Neutrophil (primary cell): ENCODE measurements at regions not wholly inside any gene's neighbourhood (a gene's known extent, or its start where the extent isn't known, plus 50 kb on each side); places are given as distances from the start of the nearest gene placed in this dataset.

ENCODE experiments used
- H3K27ac ChIP-seq: fragments of 200-600 bp; sonication (generic); 2 replicates; pipeline ENCODE4 v1.5.1; 2016; ENCODE audit warnings: mild to moderate bottlenecking, moderate library complexity
- H3K27me3 ChIP-seq: fragments of 200-600 bp; sonication (generic); 2 replicates; pipeline ENCODE4 v1.6.0; 2016; ENCODE audit warnings: mild to moderate bottlenecking
- H3K36me3 ChIP-seq: fragments of 200-600 bp; sonication (generic); 2 replicates; pipeline ENCODE4 v1.5.1; 2017
- H3K4me1 ChIP-seq, 2 experiments: fragments of 200-600 bp in 1 of 2; sonication (generic) in 1 of 2; 1 replicate in 1 of 2; 2 replicates in 1 of 2; pipeline versions ENCODE4 v1.5.1 to v1.6.1; 2013 to 2016; ENCODE audit warnings: low read depth in 1 of 2, low read length in 1 of 2, mild to moderate bottlenecking in 1 of 2, moderate library complexity in 1 of 2; ENCODE audit not compliant: control insufficient read depth in 1 of 2, insufficient read depth in 1 of 2
- H3K4me3 ChIP-seq, 2 experiments: fragments of 200-600 bp in 1 of 2; sonication (generic) in 1 of 2; 1 replicate in 1 of 2; 2 replicates in 1 of 2; pipeline ENCODE4 v1.5.1; 2013 to 2016; ENCODE audit warnings: low read depth in 1 of 2, low read length in 1 of 2, mild to moderate bottlenecking in 1 of 2, moderate library complexity in 1 of 2
- H3K9me3 ChIP-seq: fragments of 200-600 bp; sonication (generic); 2 replicates; pipeline ENCODE4 v1.5.1; 2016
- CTCF ChIP-seq: fragments of 200-600 bp; sonication (generic); IDR thresholded peaks from 2 replicates; pipeline ENCODE4 v1.5.1; 2016; ENCODE audit warnings: antibody characterized with exemption

GRCh38 chr15:50837256-50837770 lies 71.2 kb upstream of the AP4E1 start:
- Histone ChIP-seq H3K4me3 (no peak overlapping the region), H3K27me3 (no peaks in the 10 kb centered on the region), H3K9me3 (no peaks in the 10 kb centered on the region), H3K27ac (no peak overlapping the region), H3K36me3 (no peaks in the 10 kb centered on the region), H3K4me1 (no peaks in the 10 kb centered on the region)
- no peak for TF ChIP-seq CTCF

GRCh38 chr15:50830477-50831354 lies 65.2 kb upstream of the SPPL2A start:
- H3K36me3 ChIP-seq = no peaks in the 10 kb centered on the region
- H3K9me3 ChIP-seq = no peaks in the 10 kb centered on the region
- no peak for TF ChIP-seq CTCF
- H3K27me3 ChIP-seq = no peaks in the 10 kb centered on the region
- H3K4me1 ChIP-seq = no peaks in the 10 kb centered on the region
- H3K27ac ChIP-seq = no peak overlapping the region
- H3K4me3 ChIP-seq = no peak overlapping the region

GRCh38 chr15:50828610-50829206 lies 63.2 kb upstream of the SPPL2A start:
- Histone ChIP-seq H3K4me3 (no peak overlapping the region), H3K36me3 (no peaks in the 10 kb centered on the region), H3K27me3 (no peaks in the 10 kb centered on the region), H3K4me1 (no peaks in the 10 kb centered on the region), H3K27ac (no peak overlapping the region), H3K9me3 (no peaks in the 10 kb centered on the region)
- TF ChIP-seq CTCF = no peak

- H3K27ac ChIP-seq = no peak overlapping the region
- H3K4me3 ChIP-seq = no peak overlapping the region
- no peaks in the 10 kb centered on the region for H3K4me1 ChIP-seq
- no peak for TF ChIP-seq CTCF
- no peaks in the 10 kb centered on the region for H3K27me3 ChIP-seq
- H3K9me3 ChIP-seq = no peaks in the 10 kb centered on the region
- H3K36me3 ChIP-seq = no peaks in the 10 kb centered on the region
Observed at GRCh38 chr15:50825946-50826345, 60.4 kb upstream of the SPPL2A start.

GRCh38 chr15:50824514-50824913 lies 59.0 kb upstream of the SPPL2A start:
- no peaks in the 10 kb centered on the region for H3K9me3 ChIP-seq
- no peak overlapping the region for H3K27ac ChIP-seq
- no peaks in the 10 kb centered on the region for H3K36me3 ChIP-seq
- no peaks in the 10 kb centered on the region for H3K4me1 ChIP-seq
- no peak overlapping the region for H3K4me3 ChIP-seq
- TF ChIP-seq CTCF = no peak
- no peaks in the 10 kb centered on the region for H3K27me3 ChIP-seq
